SK-N-SH treated with all-trans-retinoic acid at 6 μM for 48 hours (cell line): ENCODE measurements at regions not wholly inside any gene's neighbourhood (a gene's known extent, or its start where the extent isn't known, plus 50 kb on each side); places are given as distances from the start of the nearest gene placed in this dataset.

Experiments used
- ATAC-seq: fragments of 200-7000 bp; cut with Tn5 transposase; 3 replicates; pipeline ENCODE4 v1.9.1; 2020; ENCODE audit warnings: mild to moderate bottlenecking, moderate library complexity
- ARNTL ChIP-seq: fragments of 450-650 bp; formaldehyde crosslinking; IDR thresholded peaks from 2 replicates; pipeline ENCODE4 v1.5.0; 2020; ENCODE audit warnings: low read depth, mild to moderate bottlenecking, moderate library complexity, borderline replicate concordance
- BACH2 ChIP-seq: fragments of 250-450 bp; sonication (Bioruptor Pico); IDR thresholded peaks from 2 replicates; pipeline ENCODE4 v1.9.0; 2021; ENCODE audit warnings: mild to moderate bottlenecking, borderline replicate concordance
- CSDC2 ChIP-seq: fragments of 250-450 bp; sonication (Bioruptor Pico); IDR thresholded peaks from 2 replicates; pipeline ENCODE4 v1.5.0; 2020; ENCODE audit warnings: mild to moderate bottlenecking, moderate library complexity
- ESRRG ChIP-seq: fragments of 250-450 bp; sonication (Bioruptor Pico); IDR thresholded peaks from 2 replicates; pipeline ENCODE4 v1.6.1; 2021; ENCODE audit warnings: mild to moderate bottlenecking
- GLIS3 ChIP-seq: fragments of 250-450 bp; sonication (Bioruptor Pico); IDR thresholded peaks from 2 replicates; pipeline ENCODE4 v1.5.0; 2020; ENCODE audit warnings: mild to moderate bottlenecking, moderate library complexity
- ISL1 ChIP-seq: fragments of 250-450 bp; sonication (Bioruptor Pico); IDR thresholded peaks from 2 replicates; pipeline ENCODE4 v2.1.2; 2022; ENCODE audit warnings: mild to moderate bottlenecking, moderate library complexity
- OSR1 ChIP-seq: fragments of 250-450 bp; sonication (Bioruptor Pico); IDR thresholded peaks from 2 replicates; pipeline ENCODE4 v1.8.0; 2022; ENCODE audit warnings: moderate library complexity, mild to moderate bottlenecking, inconsistent platforms
- RARB ChIP-seq: fragments of 250-450 bp; sonication (Bioruptor Pico); IDR thresholded peaks from 2 replicates; pipeline ENCODE4 v1.8.0; 2021; ENCODE audit warnings: mild to moderate bottlenecking, moderate library complexity
- SNAI2 ChIP-seq: fragments of 250-450 bp; sonication (Bioruptor Pico); IDR thresholded peaks from 2 replicates; pipeline ENCODE4 v1.5.0; 2020; ENCODE audit warnings: mild to moderate bottlenecking, moderate library complexity
- TCF4 ChIP-seq: fragments of 250-450 bp; sonication (Bioruptor Pico); IDR thresholded peaks from 2 replicates; pipeline ENCODE4 v1.8.0; 2021; ENCODE audit warnings: mild to moderate bottlenecking, moderate library complexity, borderline replicate concordance
- TOX ChIP-seq: fragments of 250-450 bp; sonication (Bioruptor Pico); IDR thresholded peaks from 2 replicates; pipeline ENCODE4 v1.8.0; 2021; ENCODE audit warnings: mild to moderate bottlenecking, moderate library complexity, borderline replicate concordance
- ZC3H10 ChIP-seq: fragments of 250-450 bp; sonication (Bioruptor Pico); IDR thresholded peaks from 2 replicates; pipeline ENCODE4 v1.5.1; 2021; ENCODE audit warnings: mild to moderate bottlenecking, moderate library complexity
- ZFP3 ChIP-seq: fragments of 250-450 bp; sonication (Bioruptor Pico); IDR thresholded peaks from 2 replicates; pipeline ENCODE4 v1.5.0; 2020; ENCODE audit warnings: mild to moderate bottlenecking, moderate library complexity
- ZFP30 ChIP-seq: fragments of 450-650 bp; formaldehyde crosslinking; IDR thresholded peaks from 2 replicates; pipeline ENCODE4 v1.5.0; 2022; ENCODE audit warnings: mild to moderate bottlenecking, moderate library complexity
- ZNF565 ChIP-seq: fragments of 450-650 bp; formaldehyde crosslinking; conservative IDR thresholded peaks from 2 replicates; pipeline ENCODE4 v1.5.0; 2020; ENCODE audit warnings: low read depth, mild to moderate bottlenecking, moderate library complexity
- ZNF70 ChIP-seq: fragments of 450-650 bp; formaldehyde crosslinking; IDR thresholded peaks from 2 replicates; pipeline ENCODE4 v1.5.0; 2020; ENCODE audit warnings: mild to moderate bottlenecking, moderate library complexity
- ZNF8 ChIP-seq: fragments of 450-650 bp; formaldehyde crosslinking; IDR thresholded peaks from 2 replicates; pipeline ENCODE4 v1.5.0; 2020; ENCODE audit warnings: mild to moderate bottlenecking, moderate library complexity
- TF ChIP-seq, protein P1 (sequence below): fragments of 250-450 bp; sonication (Bioruptor Pico); IDR thresholded peaks from 2 replicates; pipeline ENCODE4 v1.8.0; 2020; ENCODE audit warnings: mild to moderate bottlenecking, moderate library complexity, borderline replicate concordance
- TF ChIP-seq, protein P2 (sequence below): fragments of 250-450 bp; sonication (Bioruptor Pico); IDR thresholded peaks from 2 replicates; pipeline ENCODE4 v1.5.1; 2021; ENCODE audit warnings: mild to moderate bottlenecking, moderate library complexity
- TF ChIP-seq, protein P3 (sequence below): fragments of 250-450 bp; sonication (Bioruptor Pico); IDR thresholded peaks from 2 replicates; pipeline ENCODE4 v1.5.0; 2020; ENCODE audit warnings: mild to moderate bottlenecking, moderate library complexity
- TF ChIP-seq, protein P4 (sequence below): fragments of 250-450 bp; sonication (Bioruptor Pico); IDR thresholded peaks from 2 replicates; pipeline ENCODE4 v1.8.0; 2021; ENCODE audit warnings: low read depth, mild to moderate bottlenecking, moderate library complexity, borderline replicate concordance

DNA sequence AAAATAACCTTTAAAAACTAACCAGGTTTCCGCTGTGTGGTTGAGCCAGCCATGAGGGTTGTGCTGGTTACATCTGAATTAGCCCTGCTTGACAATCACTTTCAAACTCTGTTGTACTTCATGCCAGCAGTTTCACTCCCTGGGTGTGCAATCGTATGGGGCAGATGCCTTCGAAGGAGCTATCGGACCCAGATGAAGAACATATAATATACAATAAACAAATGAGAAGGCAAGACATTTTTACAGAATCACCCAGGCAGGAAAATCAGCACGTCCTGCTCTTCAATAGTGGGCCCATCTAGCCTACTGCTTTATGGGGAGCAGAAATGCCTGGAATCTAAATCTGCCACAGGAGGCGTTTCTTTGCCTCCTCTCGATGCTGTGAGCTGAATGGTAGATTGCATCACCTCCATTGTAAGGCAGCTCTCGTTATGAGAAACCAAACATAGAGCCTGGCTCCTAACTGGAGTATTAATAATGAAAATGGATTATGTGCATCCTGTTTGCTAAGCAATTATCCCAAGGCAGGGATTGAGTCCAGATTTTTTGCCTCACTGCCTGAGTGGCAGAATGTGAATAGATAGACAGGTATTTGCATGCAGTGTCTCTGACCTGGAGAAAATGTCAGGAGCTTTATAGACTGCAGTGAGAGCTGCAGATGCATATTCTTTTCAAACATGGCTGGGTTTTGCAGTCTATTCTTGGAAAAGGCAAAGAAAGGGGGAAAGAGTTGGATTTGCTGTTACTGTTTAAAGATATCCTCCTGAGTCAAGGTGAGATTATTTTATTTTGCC is 143.3 kb upstream of the SMARCA2 start (continued):
- TF ChIP-seq ZC3H10 (CRISPR knock-in tag) (no peak), TCF4 (CRISPR knock-in tag) (no peak), ESRRG (CRISPR knock-in tag) (no peak), OSR1 (no peak), ARNTL (CRISPR knock-in tag) (no peak), CSDC2 (CRISPR knock-in tag) (no peak)
- TF ChIP-seq, protein P1, sequence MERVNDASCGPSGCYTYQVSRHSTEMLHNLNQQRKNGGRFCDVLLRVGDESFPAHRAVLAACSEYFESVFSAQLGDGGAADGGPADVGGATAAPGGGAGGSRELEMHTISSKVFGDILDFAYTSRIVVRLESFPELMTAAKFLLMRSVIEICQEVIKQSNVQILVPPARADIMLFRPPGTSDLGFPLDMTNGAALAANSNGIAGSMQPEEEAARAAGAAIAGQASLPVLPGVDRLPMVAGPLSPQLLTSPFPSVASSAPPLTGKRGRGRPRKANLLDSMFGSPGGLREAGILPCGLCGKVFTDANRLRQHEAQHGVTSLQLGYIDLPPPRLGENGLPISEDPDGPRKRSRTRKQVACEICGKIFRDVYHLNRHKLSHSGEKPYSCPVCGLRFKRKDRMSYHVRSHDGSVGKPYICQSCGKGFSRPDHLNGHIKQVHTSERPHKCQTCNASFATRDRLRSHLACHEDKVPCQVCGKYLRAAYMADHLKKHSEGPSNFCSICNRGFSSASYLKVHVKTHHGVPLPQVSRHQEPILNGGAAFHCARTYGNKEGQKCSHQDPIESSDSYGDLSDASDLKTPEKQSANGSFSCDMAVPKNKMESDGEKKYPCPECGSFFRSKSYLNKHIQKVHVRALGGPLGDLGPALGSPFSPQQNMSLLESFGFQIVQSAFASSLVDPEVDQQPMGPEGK = no peak
- TF ChIP-seq, protein P2, sequence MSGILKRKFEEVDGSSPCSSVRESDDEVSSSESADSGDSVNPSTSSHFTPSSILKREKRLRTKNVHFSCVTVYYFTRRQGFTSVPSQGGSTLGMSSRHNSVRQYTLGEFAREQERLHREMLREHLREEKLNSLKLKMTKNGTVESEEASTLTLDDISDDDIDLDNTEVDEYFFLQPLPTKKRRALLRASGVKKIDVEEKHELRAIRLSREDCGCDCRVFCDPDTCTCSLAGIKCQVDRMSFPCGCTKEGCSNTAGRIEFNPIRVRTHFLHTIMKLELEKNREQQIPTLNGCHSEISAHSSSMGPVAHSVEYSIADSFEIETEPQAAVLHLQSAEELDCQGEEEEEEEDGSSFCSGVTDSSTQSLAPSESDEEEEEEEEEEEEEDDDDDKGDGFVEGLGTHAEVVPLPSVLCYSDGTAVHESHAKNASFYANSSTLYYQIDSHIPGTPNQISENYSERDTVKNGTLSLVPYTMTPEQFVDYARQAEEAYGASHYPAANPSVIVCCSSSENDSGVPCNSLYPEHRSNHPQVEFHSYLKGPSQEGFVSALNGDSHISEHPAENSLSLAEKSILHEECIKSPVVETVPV (CRISPR knock-in tag) = no peak

DNA sequence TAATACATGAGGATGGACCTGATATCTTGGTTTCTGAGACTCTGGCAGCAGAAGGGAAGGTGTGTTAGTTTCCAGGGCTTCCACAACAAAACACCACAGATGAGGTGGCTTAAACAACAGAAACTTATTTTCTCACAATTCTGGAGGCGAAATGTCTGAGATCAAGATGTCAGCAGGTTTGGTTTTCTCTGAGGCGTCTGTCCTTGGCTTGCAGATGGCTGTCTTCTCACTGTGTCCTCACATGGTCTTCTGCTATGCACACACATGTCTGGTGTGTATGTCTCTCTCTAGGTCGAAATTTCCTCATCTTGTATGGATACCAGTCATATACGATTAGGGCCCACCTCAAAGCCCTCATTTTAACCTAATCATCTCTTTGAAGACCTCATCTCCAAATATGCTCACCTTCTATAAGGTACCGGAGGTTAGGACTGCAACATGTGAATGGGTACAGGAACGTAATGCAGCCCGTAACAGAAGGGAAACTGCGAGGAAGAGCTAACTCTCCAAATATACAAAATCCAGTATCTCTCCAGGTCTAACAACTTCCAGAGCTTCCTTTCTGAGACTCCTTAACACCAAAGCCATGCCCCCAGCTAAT is 139.8 kb upstream of the SMARCA2 start:
- no peak for ATAC-seq
- TF ChIP-seq ZNF8 (CRISPR knock-in tag) = no peak
- no peak for TF ChIP-seq GLIS3 (CRISPR knock-in tag)
- no peak for TF ChIP-seq ZFP3 (CRISPR knock-in tag)
- no peak for TF ChIP-seq SNAI2 (CRISPR knock-in tag)
- TF ChIP-seq ZNF565 (CRISPR knock-in tag) = no peak
- TF ChIP-seq, protein P3, sequence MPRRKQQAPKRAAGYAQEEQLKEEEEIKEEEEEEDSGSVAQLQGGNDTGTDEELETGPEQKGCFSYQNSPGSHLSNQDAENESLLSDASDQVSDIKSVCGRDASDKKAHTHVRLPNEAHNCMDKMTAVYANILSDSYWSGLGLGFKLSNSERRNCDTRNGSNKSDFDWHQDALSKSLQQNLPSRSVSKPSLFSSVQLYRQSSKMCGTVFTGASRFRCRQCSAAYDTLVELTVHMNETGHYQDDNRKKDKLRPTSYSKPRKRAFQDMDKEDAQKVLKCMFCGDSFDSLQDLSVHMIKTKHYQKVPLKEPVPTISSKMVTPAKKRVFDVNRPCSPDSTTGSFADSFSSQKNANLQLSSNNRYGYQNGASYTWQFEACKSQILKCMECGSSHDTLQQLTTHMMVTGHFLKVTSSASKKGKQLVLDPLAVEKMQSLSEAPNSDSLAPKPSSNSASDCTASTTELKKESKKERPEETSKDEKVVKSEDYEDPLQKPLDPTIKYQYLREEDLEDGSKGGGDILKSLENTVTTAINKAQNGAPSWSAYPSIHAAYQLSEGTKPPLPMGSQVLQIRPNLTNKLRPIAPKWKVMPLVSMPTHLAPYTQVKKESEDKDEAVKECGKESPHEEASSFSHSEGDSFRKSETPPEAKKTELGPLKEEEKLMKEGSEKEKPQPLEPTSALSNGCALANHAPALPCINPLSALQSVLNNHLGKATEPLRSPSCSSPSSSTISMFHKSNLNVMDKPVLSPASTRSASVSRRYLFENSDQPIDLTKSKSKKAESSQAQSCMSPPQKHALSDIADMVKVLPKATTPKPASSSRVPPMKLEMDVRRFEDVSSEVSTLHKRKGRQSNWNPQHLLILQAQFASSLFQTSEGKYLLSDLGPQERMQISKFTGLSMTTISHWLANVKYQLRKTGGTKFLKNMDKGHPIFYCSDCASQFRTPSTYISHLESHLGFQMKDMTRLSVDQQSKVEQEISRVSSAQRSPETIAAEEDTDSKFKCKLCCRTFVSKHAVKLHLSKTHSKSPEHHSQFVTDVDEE = no peak
- TF ChIP-seq ZNF70 = no peak
- no peak for TF ChIP-seq CSDC2 (CRISPR knock-in tag)
- TF ChIP-seq ZC3H10 (CRISPR knock-in tag) = no peak

DNA sequence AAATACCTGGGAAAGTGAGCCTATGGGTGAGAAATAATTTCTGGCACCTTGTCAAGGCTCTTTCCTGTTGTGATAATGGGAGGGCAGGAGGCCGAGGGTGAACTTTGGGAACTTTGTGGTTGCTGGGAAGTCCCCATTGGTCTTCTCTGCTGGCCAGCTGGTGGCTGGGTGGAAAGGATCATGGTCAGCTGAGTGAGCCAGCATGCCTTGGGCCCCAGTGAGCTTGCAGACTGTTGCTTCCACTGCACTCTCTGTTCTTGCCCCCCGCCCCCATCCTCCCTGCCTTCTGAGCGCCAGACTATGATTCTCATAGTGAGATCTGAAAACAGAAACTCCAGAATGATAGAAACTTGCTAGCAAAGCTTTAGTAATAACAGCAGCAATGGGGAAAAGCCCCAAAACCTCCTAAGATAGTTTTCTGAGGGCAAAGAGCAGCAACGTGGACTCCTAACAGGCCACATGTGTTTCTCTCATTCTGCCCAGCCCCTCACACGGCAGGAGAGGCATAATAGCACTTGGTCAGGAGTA is 139.2 kb upstream of the SMARCA2 start:
- no peak for ATAC-seq
- no peak for TF ChIP-seq RARB
- TF ChIP-seq ZFP30 (CRISPR knock-in tag) = no peak
- TF ChIP-seq, protein P1 = no peak
- TF ChIP-seq BACH2 (CRISPR knock-in tag) = no peak
- TF ChIP-seq, protein P3 = no peak
- TF ChIP-seq, protein P2 (CRISPR knock-in tag) = no peak
- no peak for TF ChIP-seq ISL1 (CRISPR knock-in tag)
- TF ChIP-seq OSR1 = no peak
- no peak for TF ChIP-seq ESRRG (CRISPR knock-in tag)
- no peak for TF ChIP-seq ARNTL (CRISPR knock-in tag)
- TF ChIP-seq, protein P4, sequence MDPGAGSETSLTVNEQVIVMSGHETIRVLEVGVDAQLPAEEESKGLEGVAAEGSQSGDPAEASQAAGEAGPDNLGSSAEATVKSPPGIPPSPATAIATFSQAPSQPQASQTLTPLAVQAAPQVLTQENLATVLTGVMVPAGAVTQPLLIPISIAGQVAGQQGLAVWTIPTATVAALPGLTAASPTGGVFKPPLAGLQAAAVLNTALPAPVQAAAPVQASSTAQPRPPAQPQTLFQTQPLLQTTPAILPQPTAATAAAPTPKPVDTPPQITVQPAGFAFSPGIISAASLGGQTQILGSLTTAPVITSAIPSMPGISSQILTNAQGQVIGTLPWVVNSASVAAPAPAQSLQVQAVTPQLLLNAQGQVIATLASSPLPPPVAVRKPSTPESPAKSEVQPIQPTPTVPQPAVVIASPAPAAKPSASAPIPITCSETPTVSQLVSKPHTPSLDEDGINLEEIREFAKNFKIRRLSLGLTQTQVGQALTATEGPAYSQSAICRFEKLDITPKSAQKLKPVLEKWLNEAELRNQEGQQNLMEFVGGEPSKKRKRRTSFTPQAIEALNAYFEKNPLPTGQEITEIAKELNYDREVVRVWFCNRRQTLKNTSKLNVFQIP (CRISPR knock-in tag) = no peak
- TF ChIP-seq TOX (CRISPR knock-in tag) = no peak
- TF ChIP-seq TCF4 (CRISPR knock-in tag) = no peak
- no peak for TF ChIP-seq ZNF8 (CRISPR knock-in tag)
- TF ChIP-seq GLIS3 (CRISPR knock-in tag) = no peak
- TF ChIP-seq ZNF565 (CRISPR knock-in tag) = no peak
